Frontal cortex (tissue), 3 donors: ENCODE measurements at regions not wholly inside any gene's neighbourhood (a gene's known extent, or its start where the extent isn't known, plus 50 kb on each side); places are given as distances from the start of the nearest gene placed in this dataset.

Source experiments
- DNase-seq, 2 donors: peaks; one replicate each; pipeline ENCODE4 v3.0.0; 2012; ENCODE audit warnings: low spot score in 2 of 2
- FAIRE-seq: peaks from 2 replicates; lab custom pipeline; 2012; peaks lifted over from hg19 to GRCh38; lab: Jason Lieb, UNC
- donor health status: control.
- donor health status: control.
- donor health status: control.

DNA sequence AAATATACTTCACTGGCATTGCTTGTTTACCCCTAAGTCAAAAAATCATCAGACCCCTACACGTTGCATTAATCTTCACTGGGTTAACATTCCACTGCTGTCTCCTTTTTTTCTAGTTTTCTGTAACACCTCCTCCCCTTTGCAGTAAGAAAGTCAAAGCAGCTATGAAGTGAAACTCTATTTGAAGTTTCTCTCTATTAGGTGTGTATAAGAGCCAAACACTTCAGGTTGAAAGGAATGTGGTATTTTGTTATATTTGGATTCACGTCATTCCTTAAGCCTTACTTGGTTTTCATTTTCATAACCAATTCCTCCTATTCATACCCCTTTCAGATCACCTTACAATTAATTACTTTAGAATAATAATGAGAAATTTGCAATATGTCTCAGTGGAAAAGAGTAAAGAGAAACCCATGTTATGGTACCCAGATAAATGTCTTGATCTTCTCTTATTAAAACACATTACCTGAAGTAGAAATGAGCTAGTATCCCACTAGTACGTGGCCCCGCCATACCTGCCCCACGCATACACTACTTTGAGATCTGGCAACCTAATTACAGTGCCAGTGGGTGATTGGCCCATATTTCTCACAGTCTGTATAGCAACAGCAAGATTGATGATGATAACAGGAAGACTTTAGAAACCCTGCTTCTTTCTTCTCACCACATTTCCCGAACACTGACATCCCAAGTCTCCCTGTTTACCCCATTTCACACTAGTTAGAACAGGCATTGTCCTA, 236.4 kb upstream of the RGS6 start:
- DNase-seq, result no peak
- FAIRE-seq, result no peak

DNA sequence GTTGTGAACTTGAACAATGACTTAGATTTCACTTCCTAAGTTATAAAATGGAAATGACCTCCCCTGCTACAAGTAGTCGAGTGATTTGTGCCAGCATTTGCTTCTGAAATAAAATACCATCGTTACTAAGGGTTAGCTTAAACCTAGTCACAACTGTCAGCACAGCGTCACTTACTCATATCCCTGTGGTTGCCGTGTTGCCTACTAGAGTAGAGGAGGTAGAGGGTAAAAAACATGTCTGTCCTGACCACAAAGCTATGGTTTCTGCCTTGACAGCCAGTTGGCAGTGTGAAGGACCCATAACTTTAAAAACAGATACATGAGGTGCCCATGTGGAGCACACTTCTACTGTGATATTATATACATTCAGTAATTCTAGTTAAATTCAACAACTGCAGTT, 234.2 kb upstream of the RGS6 start:
- FAIRE-seq (no peak), DNase-seq (no peak)

DNA sequence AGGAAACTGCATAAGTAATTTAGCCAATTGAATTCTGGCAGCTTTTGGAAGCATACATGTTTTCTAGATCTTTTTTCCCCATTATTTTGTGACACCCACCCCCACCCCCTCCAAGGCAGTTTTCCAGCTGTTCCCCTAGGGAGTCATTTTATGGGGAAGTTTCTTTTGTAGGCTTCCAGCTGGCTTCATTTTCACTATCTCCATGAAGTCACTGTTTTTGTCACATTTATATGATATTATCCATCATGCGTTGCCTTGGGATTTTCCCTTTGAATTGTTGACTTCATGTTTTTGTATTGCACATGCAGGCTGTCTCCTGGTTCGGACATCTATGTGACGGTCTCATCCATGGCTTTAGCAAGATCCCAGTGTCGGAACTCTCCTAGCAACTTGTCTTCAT, 233.6 kb upstream of the RGS6 start:
- DNase-seq, result no peak
- FAIRE-seq, result no peak

DNA sequence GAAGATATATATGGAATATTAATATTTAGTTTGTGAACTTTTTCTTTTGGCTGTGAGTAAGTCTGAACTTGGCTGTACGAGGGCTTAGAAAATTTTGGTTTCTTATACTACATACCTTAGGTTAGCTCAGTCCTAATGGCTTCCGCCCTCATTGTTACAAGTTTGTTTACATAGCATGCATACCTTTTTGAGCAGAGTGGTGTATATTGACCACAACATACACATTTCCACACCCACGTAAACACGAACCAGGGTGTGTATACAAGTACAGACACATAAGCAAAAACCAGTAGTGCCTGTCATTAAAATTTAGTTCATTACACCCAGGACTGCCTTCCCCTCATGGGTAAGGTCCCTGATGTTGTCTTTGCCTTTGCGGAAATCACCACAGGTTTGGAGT, 230.2 kb upstream of the RGS6 start:
- no peak for FAIRE-seq

DNA sequence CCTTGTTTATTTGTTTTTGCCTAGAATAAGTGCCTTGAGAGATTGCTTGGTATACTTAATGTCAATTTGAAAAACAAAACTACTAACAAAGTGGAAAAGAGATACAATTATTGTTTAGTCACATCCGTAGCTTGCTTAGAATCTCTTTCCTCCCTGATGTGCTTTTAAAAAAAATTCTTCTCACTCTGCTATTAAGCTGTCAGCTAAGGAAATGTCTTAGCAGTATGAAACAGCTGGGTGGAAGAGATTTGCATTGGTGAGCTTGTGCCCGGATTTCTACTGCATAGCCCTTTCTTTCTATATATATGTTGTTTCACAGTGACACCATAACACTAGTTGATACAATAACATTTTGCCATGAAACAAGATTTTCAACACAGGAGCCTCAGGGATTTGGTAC, 229.4 kb upstream of the RGS6 start:
- FAIRE-seq, result no peak

More for the DNA sequence above, 230.2 kb upstream of the RGS6 start:
- no peak for DNase-seq

DNA sequence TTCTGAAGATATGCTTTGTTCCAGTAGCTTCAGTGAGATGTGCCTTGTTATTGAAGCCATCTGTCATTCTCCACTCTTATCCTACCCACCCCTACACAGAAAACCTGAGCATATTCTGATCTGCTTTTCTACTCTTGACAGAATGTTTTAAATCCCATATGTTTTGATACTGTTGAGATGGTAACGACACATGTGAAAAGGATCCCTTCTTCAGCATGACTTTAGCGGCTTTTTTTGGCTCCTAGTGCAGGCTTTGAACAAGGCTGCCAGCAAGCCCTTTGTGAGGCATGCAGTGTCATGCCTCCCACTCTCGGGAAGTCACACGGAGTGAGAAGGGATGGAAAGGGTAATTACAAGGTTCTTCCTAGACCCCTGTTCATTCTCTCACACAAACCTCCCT, 228.8 kb upstream of the RGS6 start:
- FAIRE-seq (no peak), DNase-seq (peak in 1 of 2 donors; percentile 27)

More for the DNA sequence above, 229.4 kb upstream of the RGS6 start:
- no peak for DNase-seq

DNA sequence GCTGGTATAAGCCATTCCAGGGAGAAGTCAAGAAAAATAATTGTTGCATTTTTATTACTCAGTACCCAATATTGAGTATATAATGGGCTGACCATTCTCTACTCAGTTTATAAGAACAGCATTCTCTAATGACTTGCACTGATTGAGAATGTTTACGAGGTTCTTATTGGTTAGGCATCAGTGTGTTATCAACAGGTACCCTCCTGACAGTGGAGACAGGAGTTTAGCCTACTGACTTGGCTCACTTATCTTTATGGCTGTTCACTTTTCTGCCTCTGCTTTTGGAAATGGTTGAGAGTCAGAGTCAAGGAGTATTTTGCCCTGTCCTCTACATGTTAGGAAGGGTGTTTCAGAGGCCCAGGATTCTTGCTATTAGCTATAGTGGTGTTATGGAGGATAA, 228.0 kb upstream of the RGS6 start:
- DNase-seq, result no peak
- FAIRE-seq, result no peak

DNA sequence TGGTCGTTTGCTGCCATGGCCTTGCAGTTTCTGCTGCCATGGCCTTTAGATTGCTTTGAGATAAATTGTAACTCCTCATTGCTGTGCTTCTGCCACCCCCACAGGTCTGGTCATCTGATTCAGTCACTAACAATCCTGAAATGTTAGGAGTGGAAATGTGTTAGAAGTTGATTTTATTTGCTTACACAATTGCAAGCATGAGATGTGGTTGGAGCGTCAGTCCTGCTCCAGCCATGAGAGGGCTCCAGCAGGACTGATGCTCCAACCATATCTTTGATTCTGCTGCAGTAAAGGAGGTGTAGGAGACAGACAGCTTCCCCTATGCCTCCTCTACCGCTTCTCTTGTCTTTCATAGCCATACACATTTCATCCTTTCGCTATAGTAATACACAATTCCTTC, 226.8 kb upstream of the RGS6 start:
- DNase-seq (no peak), FAIRE-seq (no peak)

DNA sequence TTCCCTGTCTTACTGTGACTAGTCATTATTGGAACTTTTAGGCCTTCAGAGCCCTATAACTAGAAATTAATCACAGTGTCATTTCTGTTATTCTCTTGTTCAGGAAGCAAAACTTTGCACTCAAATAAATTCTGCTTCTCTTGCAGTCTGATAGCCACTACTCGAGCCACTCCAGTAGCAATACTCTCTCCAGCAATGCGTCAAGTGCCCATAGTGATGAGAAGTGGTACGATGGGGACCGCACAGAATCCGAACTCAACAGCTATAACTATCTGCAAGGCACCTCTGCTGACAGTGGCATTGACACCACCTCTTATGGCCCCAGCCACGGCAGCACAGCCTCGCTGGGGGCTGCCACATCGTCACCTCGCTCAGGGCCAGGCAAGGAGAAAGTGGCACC, 223.2 kb upstream of the RGS6 start:
- no peak for DNase-seq
- no peak for FAIRE-seq

DNA sequence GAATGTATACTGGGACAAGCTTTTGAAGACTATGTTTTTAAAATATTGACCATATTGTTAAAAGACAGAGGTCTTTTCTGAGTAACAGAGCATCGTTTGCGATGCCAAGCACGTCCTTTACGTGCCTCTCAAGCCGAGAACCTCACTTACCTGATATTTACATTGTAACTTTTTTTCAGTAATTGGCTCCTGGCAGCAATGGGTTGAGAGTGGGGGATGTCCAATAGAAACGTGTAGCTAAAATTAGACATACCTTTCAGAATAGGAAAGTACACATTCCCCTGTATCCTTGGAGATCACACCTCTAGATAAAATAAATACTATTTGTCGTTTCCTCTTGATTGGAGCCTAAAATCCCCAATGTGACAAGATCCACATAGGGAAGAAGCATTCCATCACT, 222.2 kb upstream of the RGS6 start:
- DNase-seq, result no peak
- no peak for FAIRE-seq

DNA sequence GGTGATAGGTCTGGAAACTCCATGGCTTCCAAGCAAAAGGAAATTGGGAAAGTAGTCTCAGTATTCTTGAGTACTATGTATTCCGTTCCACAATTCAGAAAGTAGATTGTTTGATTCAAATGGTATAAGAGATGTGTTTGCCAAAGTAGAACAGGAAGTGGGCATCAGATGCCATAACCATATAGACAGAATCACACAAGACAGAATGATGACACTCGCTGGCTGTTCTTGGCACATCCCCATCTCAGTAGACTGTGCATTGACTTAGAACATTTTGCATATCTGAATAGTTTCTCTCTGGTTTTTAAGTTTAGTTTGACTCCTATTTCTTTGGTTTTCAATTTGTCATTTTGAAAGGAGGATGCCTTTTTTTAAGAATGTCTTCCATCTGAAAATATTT, 221.1 kb upstream of the RGS6 start:
- no peak for DNase-seq
- FAIRE-seq, result no peak

DNA sequence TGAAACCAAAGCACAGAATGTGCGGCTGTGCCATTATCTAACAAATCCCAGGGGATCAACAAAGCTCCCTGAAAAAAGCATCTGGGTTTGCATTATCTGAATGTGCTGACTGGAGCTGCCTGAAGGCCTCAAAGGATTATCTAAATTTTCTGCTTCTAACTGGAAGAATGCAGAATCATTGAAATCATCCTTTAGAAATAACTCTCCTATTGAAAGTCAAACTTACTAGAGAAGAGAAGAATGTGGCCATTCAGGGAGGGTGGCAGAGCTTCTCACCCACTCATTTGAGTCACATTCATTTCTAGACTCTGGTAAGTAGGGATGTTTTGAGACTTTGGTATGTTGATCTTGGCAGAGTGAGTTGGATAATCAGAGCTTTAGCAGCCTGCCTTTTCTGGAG, 220.6 kb upstream of the RGS6 start:
- FAIRE-seq (no peak), DNase-seq (no peak)

DNA sequence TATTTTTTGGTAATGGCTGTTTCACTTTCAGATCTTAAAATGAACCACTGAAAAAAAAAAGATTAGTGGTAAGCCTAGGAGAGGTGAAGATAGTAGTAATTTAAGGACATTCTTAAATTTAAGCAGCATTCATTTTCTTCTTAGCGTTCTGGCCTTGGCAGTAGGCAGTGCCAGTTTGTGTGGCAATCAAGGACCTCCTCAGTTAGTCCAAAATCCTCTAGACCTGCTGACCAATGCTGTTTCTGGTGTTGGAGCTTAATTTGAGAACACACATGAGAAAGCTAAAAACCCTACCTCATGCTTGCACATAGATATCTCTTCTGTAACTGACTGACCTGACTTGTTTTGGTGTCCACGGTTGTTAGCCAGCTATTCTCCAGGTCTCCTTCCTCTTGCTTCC, 219.8 kb upstream of the RGS6 start:
- FAIRE-seq (no peak), DNase-seq (no peak)

DNA sequence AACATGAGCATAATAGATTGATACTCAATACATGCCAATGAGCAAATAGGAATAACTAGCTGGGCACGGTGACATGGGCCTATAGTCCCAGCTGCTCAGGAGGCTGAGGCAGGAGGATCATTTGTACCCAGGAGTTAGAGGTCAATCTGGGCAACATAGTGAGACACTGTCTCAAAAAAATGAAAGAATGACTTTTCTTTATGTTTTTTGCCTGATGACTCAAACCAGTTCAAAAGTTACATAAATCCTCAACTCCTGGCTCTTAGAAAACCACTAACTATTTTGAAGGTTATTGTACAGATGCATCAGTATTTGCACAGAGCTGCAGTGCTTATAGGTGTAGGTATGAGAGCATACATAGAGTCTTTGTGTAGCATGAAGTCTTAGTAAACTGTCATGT, 219.2 kb upstream of the RGS6 start:
- no peak for FAIRE-seq

DNA sequence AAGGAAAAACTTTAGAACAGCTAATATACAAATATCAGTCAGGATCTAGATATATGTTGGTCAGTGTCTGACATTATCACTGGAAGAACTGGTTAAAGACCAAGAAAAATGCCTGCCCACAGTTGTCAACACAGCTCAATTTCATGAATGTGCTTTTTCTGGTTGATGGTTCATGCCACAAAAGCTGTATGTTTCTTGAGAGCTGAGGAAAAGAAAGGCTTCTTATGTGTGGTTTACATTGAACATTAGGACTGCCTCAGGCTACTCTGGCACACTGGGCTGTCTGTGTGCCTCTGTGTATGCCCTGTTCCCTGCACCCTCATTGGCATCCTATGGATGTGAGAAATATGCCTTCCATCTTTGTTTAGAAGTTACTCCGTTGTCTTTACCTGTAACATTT, 218.8 kb upstream of the RGS6 start:
- DNase-seq, result no peak
- FAIRE-seq, result no peak

More for the DNA sequence above, 219.2 kb upstream of the RGS6 start:
- DNase-seq, result no peak

DNA sequence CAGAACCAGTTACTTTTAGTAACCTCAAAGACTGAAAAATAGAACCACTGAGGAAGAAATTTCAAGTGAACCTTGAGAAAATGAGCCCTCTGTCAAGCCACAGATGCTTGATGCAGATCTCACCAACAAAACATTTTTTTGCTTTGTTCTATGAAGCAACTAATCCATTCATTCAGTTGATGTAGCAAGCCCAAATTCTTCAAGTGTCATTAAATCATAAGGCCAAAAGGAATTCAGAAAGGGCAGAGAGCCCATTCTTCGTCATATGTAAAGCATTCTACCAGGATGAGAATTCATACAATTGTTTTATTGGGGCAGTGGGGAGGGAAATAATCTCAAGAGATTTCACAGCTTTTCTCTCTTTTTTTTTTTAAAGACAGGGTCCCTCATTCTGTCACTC, 218.0 kb upstream of the RGS6 start:
- no peak for FAIRE-seq

DNA sequence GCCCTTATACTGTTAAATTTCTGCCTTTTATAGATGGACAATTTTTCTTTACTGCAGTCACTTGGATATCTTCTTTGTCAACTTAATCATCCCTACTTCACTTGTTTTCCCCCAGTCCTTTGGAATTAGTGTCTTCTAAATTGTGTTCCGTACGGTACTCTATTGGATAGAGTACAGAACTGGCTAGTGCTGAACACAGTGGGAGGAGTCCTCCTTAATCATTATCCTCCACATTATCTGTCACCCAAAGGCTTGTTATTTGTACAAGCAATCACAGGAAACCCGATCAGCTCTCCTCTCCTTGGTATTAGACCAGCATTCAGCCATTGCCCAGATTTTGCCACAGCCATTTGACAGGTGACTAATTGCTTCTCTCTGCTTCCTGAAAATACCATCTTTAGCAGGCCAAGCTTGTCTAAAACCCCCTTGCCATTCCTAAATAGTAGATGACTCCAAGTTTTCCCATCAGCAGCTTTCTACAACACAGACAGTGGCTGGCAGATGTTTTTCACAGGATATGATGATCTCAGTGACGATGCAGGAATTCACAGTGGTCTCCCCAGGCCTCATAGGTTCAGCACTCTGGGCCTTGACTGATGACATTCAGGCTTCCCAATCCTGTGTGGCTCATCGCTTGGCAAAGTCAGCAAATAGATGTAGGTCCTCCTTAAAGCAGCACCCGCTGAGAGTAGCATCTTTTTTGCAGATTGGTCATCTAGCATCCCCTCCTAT, 216.0 kb upstream of the RGS6 start:
- FAIRE-seq (no peak), DNase-seq (no peak)

More for the DNA sequence above, 218.0 kb upstream of the RGS6 start:
- DNase-seq, result no peak

DNA sequence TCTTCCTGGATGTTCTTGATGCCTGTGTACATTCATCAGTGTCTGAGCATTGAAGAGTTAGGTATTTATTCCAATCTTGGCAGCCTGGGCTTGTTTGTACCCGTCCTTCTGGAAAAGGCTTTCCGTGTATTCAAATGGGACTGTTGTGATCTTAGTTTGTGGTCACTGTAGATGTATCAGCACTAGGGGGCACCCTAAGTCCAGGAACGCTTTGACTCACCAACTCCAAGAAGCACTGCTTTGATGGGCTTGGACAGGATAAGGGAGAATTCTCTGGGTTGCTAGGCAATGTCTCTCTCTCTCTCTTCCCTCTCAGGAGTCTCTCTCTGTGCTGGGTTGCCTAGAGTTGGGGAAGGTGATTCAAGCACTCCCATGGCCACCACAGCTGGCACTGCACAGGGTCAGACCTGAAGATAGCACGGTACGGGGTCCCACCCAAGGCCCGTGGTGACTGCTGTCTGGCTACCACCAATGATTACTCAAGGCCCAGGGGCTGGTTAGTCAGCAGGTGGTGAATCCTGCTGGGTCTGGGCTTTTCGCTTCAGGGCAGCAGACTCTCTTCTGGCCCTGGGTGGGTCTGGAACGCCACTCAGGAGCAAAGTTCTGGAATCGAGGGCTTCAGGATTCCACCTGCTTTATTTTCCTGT, 211.1 kb upstream of the RGS6 start:
- no peak for FAIRE-seq
- DNase-seq, result peak; percentile 8 to 33

DNA sequence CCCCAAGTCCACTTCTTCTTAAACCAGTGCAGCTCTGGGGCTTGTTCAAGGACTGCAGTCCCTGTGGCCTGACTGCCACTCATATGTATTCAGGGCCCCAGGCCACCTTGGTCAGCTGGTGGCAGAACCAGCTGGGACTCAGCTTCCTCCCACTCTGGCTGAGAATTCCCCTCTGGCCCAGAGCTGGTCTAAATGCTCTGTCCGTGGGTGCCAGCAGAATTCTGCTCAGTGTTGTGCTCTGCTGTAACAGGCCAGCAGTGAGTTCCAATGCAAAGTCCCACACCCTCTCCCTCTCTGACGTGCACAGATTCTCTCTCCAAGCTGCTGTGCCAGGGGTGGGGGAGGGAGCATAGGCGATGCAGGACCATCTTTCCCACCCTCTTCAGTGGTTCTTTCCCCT, 210.4 kb upstream of the RGS6 start:
- no peak for DNase-seq
- no peak for FAIRE-seq

DNA sequence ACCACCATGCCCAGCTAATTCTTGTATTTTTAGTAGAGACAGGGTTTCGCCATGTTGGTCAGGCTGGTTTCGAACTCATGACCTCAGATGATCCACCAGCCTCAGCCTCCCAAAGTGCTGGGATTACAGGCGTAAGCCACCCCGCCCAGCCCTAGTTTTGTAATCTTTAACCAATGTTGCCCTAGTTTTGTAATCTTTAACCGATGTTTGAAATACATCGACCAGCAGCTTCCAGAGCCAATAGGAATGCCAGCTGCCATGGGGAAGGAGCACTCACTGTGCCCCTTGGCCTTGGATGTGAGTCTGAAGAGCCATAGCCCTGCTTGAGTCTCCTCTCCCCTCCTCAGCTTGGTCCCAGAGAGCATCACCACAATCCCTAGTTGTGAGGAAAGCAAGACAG, 209.3 kb upstream of the RGS6 start:
- FAIRE-seq, result no peak

DNA sequence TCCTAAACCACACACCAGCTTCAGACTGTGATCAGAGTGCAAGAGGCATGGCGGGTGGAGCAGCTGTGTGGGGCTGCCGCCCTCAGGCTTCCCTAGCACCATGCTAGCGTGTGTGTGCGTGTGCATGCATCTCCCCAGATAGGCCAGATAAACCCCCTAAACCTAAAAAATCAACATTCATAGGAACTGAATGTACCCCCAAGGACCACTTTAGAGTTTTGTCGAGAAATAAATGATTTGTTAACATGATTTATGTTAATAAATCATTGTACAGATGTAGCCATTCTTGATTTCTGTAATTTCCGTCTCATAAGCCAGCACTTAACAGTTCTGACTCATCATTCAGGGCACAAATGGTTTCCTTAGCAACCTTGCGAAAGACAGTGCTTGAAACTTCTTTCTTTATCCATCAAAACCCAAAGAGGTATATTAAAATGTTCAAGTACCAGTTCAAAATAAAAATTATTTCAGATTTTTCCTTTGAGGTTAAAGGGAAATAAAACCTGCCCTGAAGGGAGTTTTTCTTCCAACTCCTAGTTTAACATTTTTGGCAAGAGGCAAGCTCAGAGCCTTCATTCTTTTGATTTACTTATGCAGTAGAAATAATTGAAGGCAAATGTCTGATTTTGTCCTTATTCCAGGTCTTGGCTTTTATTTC, 206.2 kb upstream of the RGS6 start:
- no peak for DNase-seq
- no peak for FAIRE-seq

More for the DNA sequence above, 209.3 kb upstream of the RGS6 start:
- DNase-seq, result no peak
